Stimulated activated CD4-positive, alpha-beta T cell treated with anti-CD3 and anti-CD28 coated beads, Interleukin-1b, Interleukin-23, amount 100 ng/mL, for 24 hours (primary cell): ENCODE measurements at regions not wholly inside any gene's neighbourhood (a gene's known extent, or its start where the extent isn't known, plus 50 kb on each side); places are given as distances from the start of the nearest gene placed in this dataset.
"Not testable (repeated sequence)": the region's sequence is repeated elsewhere in the genome, so short reads cannot be mapped to it uniquely, and the experiment has no call there.

ENCODE experiments used
- DNase-seq, 4 experiments: peaks; one replicate each; pipeline ENCODE4 v3.0.0-alpha.2; 2020; ENCODE audit warnings: low read depth in 4 of 4, low spot score in 1 of 4

GRCh38 chr14:84323450-84323849 lies 1206.5 kb upstream of the FLRT2 start:
- no peak for DNase-seq

DNA sequence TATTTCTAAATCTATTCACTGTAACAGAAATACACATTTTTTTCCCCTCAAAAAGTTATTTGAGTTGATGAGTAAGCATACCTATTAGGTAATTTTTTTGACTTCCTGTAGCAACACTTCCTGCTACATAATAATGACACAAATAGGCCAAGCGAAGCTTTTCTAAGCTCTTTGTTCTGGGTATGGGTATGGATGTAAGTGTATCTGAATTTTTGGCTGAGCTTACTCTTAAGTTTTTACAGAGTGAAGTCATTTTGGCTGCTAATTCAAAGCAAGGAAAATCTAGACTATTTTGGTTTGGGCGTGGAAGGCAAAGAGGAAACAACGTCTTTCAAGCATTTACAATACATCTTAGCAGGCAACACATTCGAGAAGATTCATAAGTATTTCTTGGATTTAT lies 1206.0 kb upstream of the FLRT2 start:
- no peak for DNase-seq

GRCh38 chr14:84336433-84336832 lies 1193.5 kb upstream of the FLRT2 start:
- no peak for DNase-seq

DNA sequence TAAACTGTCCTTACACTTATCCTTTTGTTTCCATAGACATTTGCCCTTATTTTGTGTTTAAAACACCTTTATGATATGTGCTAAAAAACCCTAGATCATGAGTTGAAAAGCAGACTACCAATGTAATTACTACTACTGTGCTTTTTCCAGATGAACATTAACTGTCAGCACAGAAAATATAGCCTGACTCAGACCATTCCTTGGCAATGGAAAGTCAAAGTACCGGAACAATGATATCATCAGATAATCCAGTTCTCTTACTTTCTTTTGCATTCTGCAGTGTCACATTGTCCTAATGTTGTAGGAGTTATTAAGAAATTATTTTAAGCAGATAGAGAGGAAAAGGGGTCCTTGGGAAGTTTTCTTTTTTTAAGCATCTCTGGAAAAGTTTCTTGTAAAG lies 1189.0 kb upstream of the FLRT2 start:
- DNase-seq = no peak

DNA sequence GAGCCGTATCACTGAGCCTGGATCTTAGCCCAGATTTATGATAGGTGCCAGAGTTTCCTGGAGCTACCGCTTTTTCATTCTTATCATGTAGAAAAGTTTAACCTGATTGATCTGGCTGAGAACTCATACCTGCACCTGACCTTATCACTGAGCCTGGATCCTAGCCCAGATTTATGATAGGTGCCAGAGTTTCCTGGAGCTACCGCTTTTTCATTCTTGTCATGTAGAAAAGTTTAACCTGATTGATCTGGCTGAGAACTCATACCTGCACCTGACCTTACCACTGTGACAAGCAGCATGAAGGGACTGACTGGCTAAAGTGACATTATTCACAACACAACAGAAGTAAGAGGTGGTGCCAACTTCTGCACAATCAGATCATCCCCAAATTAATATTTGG lies 1188.1 kb upstream of the FLRT2 start:
- not testable (repeated sequence) for DNase-seq

GRCh38 chr14:84343656-84344055 lies 1186.3 kb upstream of the FLRT2 start:
- DNase-seq = no peak

- DNase-seq = no peak
Measured at GRCh38 chr14:84351646-84352045, 1178.3 kb upstream of the FLRT2 start.

GRCh38 chr14:84361476-84361875 lies 1168.5 kb upstream of the FLRT2 start:
- DNase-seq = no peak

- DNase-seq = no peak
Measured at GRCh38 chr14:84375235-84375634, 1154.7 kb upstream of the FLRT2 start.

DNA sequence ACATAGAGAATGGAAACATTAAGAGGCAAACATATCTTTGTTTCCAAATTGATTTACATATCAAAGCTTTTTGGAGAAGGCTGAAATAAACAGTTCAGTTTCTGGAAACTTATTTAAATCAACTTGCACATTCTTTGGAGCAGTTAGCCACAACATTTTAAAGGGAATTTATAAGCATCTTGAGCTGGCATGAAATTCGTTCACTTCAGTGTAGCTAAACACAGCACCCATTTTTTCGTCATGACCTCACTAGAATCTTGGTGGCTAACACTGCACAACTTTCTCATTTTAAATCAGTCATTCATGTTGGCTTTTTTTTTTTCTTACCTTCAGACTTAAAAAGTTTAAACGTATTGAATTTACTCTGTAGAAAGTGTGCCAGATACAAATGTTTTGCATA lies 1139.9 kb upstream of the FLRT2 start:
- no peak for DNase-seq

DNA sequence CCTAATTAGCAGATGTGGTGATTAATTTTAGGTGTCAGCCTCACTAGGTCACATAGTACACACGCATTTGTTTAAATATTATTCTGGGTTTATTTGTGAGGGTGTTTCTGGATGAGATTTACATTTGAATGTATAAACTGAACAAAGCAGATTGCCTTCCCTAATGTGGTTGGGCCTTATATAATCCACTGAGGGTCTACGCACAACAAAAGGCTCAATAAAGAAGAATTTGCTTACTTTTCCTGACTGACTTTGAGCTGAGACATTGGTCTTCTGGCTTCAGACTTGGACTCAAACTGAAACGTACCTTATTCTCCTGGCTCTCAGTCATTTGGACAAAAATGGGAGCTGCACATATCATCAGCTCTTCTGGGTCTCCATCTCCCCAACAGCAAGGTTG lies 1132.3 kb upstream of the FLRT2 start:
- no peak for DNase-seq

DNA sequence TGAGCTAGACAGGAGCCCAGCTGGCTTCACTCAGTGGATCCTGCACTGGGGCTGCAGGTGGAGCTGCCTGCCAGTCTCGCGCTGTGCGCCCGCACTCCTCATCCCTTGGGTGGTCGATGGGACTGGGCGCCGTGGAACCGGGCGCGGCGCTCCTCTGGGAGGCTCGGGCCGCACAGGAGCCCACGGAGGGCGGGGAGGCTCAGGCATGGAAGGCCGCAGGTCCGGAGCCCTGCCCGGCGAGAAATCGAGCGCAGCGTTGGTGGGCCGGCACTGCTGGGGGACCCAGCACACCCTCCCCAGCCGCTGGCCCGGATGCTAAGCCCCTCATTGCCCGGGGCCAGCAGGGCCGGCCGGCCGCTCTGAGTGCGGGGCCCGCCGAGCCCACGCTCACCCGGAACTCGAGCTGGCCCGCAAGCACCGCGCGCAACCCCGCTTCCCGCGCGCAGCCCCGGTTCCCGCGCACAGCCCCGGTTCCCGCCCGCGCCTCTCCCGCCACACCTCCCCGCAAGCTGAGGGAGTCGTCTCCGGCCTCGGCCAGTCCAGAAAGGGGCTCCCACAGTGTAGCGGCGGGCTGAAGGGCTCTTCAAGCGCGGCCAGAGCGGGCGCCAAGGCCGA lies 1130.5 kb upstream of the FLRT2 start:
- DNase-seq = no peak

GRCh38 chr14:84401631-84402030 lies 1128.3 kb upstream of the FLRT2 start:
- DNase-seq = no peak

DNA sequence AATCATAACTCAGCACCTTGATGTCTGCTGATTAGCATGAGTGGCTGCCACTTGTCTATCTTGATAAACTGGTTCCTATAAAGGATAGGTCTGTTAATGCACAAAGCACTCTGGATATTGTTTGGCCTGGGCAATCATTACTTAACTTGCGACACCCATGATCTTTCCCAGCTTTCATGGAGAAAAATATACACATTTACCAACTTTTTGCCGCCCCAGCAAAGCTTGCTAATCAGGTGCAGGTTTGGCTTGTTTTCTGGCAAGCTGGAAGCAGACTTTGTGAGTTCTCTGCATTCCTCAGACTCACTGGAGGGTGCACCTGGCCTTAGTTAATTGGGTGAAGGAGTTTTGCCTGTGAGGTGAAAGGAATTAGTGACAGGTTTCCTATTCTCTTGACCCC lies 1126.4 kb upstream of the FLRT2 start:
- no peak for DNase-seq

GRCh38 chr14:84404246-84404645 lies 1125.7 kb upstream of the FLRT2 start:
- DNase-seq = no peak

GRCh38 chr14:84409435-84409834 lies 1120.5 kb upstream of the FLRT2 start:
- no peak for DNase-seq

DNA sequence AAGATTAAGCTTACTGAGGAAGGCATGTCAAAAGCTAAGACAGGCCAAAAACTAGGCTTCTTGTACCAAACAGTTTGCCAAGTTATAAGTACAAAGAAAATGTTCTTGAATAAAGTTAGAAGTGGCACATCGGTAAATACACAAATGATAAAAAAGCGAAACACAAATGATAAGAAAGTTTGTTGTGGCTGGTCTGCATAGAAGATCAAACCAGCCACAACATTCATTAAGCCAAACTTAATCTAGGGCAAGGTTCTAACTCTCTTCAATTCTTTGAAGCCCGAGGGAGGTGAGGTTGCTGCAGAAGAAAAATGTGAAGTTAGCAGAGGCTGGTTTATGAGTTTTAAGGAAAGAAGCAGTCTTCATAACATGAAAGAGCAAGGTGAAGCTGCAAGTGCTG lies 1119.6 kb upstream of the FLRT2 start:
- no peak for DNase-seq

DNA sequence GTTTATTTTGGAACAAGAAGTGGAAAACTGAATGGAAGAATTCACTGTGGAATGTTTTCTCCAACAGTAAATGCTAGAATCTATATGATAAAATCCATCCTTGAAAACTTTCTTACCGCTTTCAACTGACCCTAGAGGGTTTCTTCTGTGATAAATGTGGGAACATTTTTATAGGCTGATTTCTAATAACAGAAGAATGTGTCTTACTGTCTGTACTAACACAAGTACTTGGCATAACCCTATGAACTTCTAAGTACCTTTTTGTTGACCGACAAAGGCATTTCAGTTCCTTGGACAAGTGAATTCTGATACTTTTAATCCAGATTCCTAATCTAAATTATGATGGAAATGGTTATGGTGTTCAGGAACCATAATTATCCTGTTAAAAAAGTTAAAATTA lies 1109.7 kb upstream of the FLRT2 start:
- no peak for DNase-seq

GRCh38 chr14:84421621-84422020 lies 1108.3 kb upstream of the FLRT2 start:
- DNase-seq = no peak

GRCh38 chr14:84425968-84426367 lies 1104.0 kb upstream of the FLRT2 start:
- DNase-seq = no peak

DNA sequence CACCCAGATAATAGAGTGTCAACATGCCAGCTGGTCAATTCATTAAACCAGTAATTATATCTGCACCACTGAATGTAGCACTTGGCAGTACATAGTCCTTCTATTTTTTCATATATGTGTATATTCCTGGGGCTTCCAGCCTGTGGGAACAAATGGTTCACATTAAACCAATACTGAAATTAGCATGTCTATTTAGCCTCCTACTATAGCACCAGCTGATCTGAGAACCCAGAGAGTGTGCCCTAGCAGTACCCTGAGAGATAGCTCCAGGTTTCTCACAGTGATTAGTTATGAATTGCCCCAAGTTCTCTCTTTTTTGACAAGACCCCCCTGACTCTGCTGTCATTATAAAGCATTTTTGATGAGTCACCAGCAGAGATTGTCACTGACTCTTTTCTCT lies 1097.3 kb upstream of the FLRT2 start:
- no peak for DNase-seq

DNA sequence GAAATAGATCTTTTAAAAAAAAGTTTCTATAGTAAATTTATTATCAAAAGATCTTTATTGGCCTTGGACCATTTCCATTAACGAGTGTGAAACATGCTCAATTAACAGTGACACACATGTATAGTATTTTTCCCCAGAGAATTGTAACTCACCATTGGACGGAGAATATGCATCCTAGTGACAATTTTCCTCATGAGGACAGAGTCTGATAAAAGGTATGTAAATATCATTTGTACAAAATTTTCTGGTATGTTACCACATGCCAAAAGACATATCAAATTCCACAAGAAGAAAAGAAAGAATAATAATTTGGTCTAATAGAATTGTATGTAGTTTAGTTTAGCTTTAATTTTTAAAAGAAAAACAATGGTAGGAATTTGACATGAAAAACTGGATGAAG lies 1096.0 kb upstream of the FLRT2 start:
- DNase-seq = no peak

DNA sequence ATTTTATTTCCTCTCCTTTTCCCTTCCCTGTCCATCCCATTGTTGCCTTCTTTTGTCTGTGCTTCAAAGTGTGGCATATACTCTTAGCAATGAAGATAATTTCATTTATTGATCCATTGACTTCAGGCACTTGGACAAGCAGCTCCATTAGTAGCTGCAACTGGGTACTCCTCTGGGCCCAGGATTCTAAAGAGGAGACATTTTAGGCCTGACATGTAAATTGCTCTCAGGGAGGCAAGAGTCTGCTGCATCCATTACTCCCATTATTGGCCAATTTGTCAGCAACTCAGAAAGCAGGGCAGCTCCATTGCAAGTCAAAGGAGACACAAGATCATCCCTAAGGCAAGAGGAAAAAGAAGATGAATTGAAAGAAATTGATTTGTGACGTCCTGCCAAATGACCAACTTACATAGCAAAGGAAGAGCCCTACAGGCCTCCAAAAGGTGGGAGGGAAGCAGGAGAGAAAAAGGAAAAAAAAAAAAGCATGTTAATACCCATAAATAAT lies 1094.1 kb upstream of the FLRT2 start:
- no peak for DNase-seq

GRCh38 chr14:84436528-84436927 lies 1093.4 kb upstream of the FLRT2 start:
- DNase-seq = no peak
